ENCODE measurements at regions not wholly inside any gene's neighbourhood (a gene's known extent, or its start where the extent isn't known, plus 50 kb on each side); places are given as distances from the start of the nearest gene placed in this dataset.

DNA sequence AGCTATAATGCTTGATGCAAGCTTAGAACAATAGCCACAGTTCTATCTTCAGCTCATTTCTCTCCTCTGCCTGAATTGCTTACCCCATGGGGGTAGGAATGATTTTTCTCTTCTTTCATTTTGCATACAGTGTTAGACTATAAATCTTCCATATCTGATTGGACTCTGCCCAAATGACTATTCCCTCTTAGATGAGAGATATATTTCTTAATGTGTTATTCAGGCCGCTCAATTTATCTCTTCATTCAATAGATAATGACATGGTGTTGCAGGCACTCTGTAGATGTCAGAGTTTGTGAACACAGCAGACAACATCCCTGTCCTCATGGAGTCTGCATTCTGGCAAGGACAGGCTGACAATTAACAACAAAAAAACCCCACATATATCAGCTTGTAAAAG, 443.7 kb upstream of the CELF4 start:
- intact Hi-C loops (cut with micrococcal nuclease) = no loop called here

DNA sequence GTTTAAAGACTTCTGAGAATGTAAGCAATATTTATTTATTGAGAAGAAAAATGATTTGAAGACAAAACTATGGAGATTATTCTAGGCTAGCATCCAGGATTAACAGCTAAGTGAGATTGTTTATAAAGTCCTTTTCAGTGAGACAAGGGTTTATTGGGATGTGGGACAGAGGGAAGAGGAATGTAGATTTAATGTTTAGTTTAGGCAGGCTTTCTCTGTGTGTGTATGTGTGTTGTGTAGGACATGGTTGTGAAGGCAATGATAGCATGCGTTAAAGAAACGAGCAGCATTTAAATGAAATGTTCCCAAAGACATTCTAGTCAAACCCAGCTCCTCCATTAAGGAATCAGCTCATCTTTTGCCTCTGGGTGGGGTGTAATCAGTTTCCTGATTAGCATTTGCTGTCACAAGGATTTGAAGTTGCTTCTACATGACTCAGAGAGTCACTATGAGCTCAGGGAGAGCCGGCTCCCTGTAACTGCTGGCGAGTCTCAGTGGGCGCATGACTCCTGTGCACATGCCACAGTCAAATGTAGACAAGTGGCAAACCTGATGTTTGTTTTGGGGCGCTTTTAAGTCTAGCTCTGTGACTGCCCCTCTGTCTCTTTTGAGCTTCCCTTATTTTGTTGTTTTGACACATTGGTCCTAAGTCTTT, 442.2 kb upstream of the CELF4 start:
- TF ChIP-seq, protein P1, sequence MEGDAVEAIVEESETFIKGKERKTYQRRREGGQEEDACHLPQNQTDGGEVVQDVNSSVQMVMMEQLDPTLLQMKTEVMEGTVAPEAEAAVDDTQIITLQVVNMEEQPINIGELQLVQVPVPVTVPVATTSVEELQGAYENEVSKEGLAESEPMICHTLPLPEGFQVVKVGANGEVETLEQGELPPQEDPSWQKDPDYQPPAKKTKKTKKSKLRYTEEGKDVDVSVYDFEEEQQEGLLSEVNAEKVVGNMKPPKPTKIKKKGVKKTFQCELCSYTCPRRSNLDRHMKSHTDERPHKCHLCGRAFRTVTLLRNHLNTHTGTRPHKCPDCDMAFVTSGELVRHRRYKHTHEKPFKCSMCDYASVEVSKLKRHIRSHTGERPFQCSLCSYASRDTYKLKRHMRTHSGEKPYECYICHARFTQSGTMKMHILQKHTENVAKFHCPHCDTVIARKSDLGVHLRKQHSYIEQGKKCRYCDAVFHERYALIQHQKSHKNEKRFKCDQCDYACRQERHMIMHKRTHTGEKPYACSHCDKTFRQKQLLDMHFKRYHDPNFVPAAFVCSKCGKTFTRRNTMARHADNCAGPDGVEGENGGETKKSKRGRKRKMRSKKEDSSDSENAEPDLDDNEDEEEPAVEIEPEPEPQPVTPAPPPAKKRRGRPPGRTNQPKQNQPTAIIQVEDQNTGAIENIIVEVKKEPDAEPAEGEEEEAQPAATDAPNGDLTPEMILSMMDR (IDR thresholded peaks at IDR 0.05; ENCODE audit: unreplicated experiment) = no peak
- H3K4me3 Mint-ChIP-seq (ENCODE audit: unreplicated experiment) = no peak overlapping the region
- intact Hi-C loops (cut with micrococcal nuclease) = no loop called here
- DNase-seq (ENCODE audit: unreplicated experiment) = no peak
- BruUV-seq (replicated peaks) = no TSS peak
- H3K27ac Mint-ChIP-seq (ENCODE audit: low read depth, unreplicated experiment) = no peak overlapping the region
- H3K9me3 Mint-ChIP-seq (ENCODE audit: unreplicated experiment) = no peaks in the 10 kb centered on the region
- ChIA-PET POLR2A (interaction anchor here (0.6 kb wide), 1 partner anchor 31 kb away, joined by 3 read pairs; no protein-coding TSS in a partner anchor), CTCF (interaction anchor here (1.2 kb wide), 1 partner anchor 71 kb away, joined by 3 read pairs; no protein-coding TSS in a partner anchor)
- H3K4me1 Mint-ChIP-seq (ENCODE audit: insufficient read depth, unreplicated experiment) = peaks cover 19% of the 10 kb centered on the region
- H3K27me3 Mint-ChIP-seq (ENCODE audit: insufficient read depth, unreplicated experiment) = peaks cover 48% of the 10 kb centered on the region
- H3K36me3 Mint-ChIP-seq (ENCODE audit: insufficient read depth, unreplicated experiment) = no peaks in the 10 kb centered on the region

More for the DNA sequence above, 443.7 kb upstream of the CELF4 start:
- ChIA-PET POLR2A (no interaction called here), CTCF (interaction anchor here (0.6 kb wide), 1 partner anchor 1944 kb away, joined by 4 read pairs; no protein-coding TSS in a partner anchor)
- peaks cover 35% of the 10 kb centered on the region for H3K27me3 Mint-ChIP-seq (ENCODE audit: insufficient read depth, unreplicated experiment)
- no peak overlapping the region for H3K27ac Mint-ChIP-seq (ENCODE audit: low read depth, unreplicated experiment)
- DNase-seq (ENCODE audit: unreplicated experiment) = no peak
- TF ChIP-seq, protein P1 (IDR thresholded peaks at IDR 0.05; ENCODE audit: unreplicated experiment) = no peak
- no TSS peak for BruUV-seq (replicated peaks)
- H3K4me1 Mint-ChIP-seq (ENCODE audit: insufficient read depth, unreplicated experiment) = peaks cover 19% of the 10 kb centered on the region
- H3K4me3 Mint-ChIP-seq (ENCODE audit: unreplicated experiment) = no peak overlapping the region
- H3K9me3 Mint-ChIP-seq (ENCODE audit: unreplicated experiment) = no peaks in the 10 kb centered on the region
- H3K36me3 Mint-ChIP-seq (ENCODE audit: insufficient read depth, unreplicated experiment) = no peaks in the 10 kb centered on the region

DNA sequence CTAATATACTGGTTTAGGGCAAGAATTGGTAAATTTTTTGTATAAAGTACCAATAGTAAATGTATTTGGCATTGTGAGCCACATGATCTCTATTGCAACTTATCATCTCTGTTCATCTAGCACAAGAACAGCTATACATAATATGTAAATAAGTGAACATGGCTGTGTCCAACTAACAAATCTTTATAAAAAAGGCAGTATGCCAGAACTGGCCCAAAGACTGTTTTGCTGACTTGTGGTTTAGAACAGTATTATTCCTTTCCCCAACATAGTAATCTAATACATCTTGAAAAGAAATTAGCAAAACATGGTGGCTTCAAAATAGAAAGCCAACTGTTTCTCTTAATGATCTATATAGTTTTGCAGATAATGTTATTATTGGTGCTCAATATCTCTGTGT, 441.4 kb upstream of the CELF4 start:
- no TSS peak for BruUV-seq (replicated peaks)
- H3K4me1 Mint-ChIP-seq (ENCODE audit: insufficient read depth, unreplicated experiment) = peaks cover 19% of the 10 kb centered on the region
- peaks cover 48% of the 10 kb centered on the region for H3K27me3 Mint-ChIP-seq (ENCODE audit: insufficient read depth, unreplicated experiment)
- ChIA-PET POLR2A (no interaction called here), CTCF (interaction anchor here (1.2 kb wide), 1 partner anchor 70 kb away, joined by 3 read pairs; no protein-coding TSS in a partner anchor)
- no peak overlapping the region for H3K27ac Mint-ChIP-seq (ENCODE audit: low read depth, unreplicated experiment)
- no peak for DNase-seq (ENCODE audit: unreplicated experiment)
- intact Hi-C loops (cut with micrococcal nuclease) = no loop called here
- no peaks in the 10 kb centered on the region for H3K36me3 Mint-ChIP-seq (ENCODE audit: insufficient read depth, unreplicated experiment)
- H3K9me3 Mint-ChIP-seq (ENCODE audit: unreplicated experiment) = no peaks in the 10 kb centered on the region
- TF ChIP-seq, protein P1 (IDR thresholded peaks at IDR 0.05; ENCODE audit: unreplicated experiment) = no peak
- H3K4me3 Mint-ChIP-seq (ENCODE audit: unreplicated experiment) = no peak overlapping the region

DNA sequence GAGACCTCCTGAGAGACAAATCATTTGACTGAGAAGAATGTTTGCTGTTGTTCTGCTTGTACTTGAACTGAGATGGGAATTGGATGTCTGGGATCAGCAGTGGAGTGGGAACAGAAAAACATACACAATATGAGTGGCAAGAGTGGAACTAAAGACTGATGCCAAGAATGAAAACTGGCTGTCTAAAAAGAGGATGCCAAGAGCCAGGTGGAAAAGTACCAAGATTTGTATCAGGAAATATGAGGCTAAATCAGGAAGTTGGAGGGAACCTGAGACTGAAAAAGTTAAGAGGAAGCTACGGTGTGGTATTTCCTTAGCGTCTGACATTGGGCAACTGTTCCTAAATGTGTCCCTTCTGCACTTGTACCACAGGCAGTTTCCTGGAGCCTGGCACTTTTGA, 440.9 kb upstream of the CELF4 start:
- POLR2A ChIA-PET = no interaction called here
- CTCF ChIA-PET = no interaction called here
- no peak overlapping the region for H3K4me3 Mint-ChIP-seq (ENCODE audit: unreplicated experiment)
- intact Hi-C loops (cut with micrococcal nuclease) = no loop called here
- no TSS peak for BruUV-seq (replicated peaks)
- H3K4me1 Mint-ChIP-seq (ENCODE audit: insufficient read depth, unreplicated experiment) = peaks cover 16% of the 10 kb centered on the region
- H3K9me3 Mint-ChIP-seq (ENCODE audit: unreplicated experiment) = no peaks in the 10 kb centered on the region
- peaks cover 48% of the 10 kb centered on the region for H3K27me3 Mint-ChIP-seq (ENCODE audit: insufficient read depth, unreplicated experiment)
- no peak overlapping the region for H3K27ac Mint-ChIP-seq (ENCODE audit: low read depth, unreplicated experiment)
- no peaks in the 10 kb centered on the region for H3K36me3 Mint-ChIP-seq (ENCODE audit: insufficient read depth, unreplicated experiment)
- DNase-seq (ENCODE audit: unreplicated experiment) = no peak
- TF ChIP-seq, protein P1 (IDR thresholded peaks at IDR 0.05; ENCODE audit: unreplicated experiment) = no peak

Measured in MCF 10A (cell line).